Astrocyte of the spinal cord (primary cell): ENCODE measurements at regions not wholly inside any gene's neighbourhood (a gene's known extent, or its start where the extent isn't known, plus 50 kb on each side); places are given as distances from the start of the nearest gene placed in this dataset.

Experiments
- DNase-seq: peaks from one replicate; pipeline ENCODE4 v3.0.0; 2011; ENCODE audit warnings: low read depth, low spot score
- H3K4me3 ChIP-seq: 2 replicates; pipeline ENCODE4 v1.5.1; 2011; ENCODE audit warnings: low read depth, mild to moderate bottlenecking, low read length, moderate library complexity
- CTCF ChIP-seq: IDR thresholded peaks from 2 replicates; pipeline ENCODE4 v1.5.1; 2012; ENCODE audit warnings: low read depth, mild to moderate bottlenecking, low read length, inconsistent platforms
- in situ Hi-C: cut with HindIII; loops from 2 replicates; pipeline ENCODE4 v1.10.0; 2017; ENCODE audit warnings: low sequenced_read_pairs

- no peak for DNase-seq
- no peak for TF ChIP-seq CTCF
- H3K4me3 ChIP-seq, result no peak overlapping the region
- in situ Hi-C loops, result no loop called here
Observed at GRCh38 chr18:75339936-75340605, 87.4 kb downstream of the SMIM21 start.
